Omental fat pad (tissue), 3 donors: ENCODE measurements at regions not wholly inside any gene's neighbourhood (a gene's known extent, or its start where the extent isn't known, plus 50 kb on each side); places are given as distances from the start of the nearest gene placed in this dataset.

Source experiments
- ATAC-seq: fragments of 150-250 bp; one replicate; pipeline ENCODE4 v1.9.1; 2016; ENCODE audit warnings: mild to moderate bottlenecking, moderate library complexity; ENCODE audit not compliant: low FRiP score
- DNase-seq: peaks from one replicate; pipeline ENCODE4 v3.0.0-alpha.2; 2019; ENCODE audit warnings: low spot score
- CTCF ChIP-seq, 3 donors: fragments of 450-650 bp; IDR thresholded peaks; one replicate each; pipeline ENCODE4 v1.5.1; 2016 to 2017; ENCODE audit warnings: antibody characterized with exemption in 3 of 3, mild to moderate bottlenecking in 3 of 3, moderate library complexity in 2 of 3

- ATAC-seq (peak; percentile 17), DNase-seq (no peak)
- no peak for TF ChIP-seq CTCF (IDR thresholded peaks at IDR 0.05)
These were observed 118.1 kb downstream of the SMIM20 start for GRCh38 chr4:26032142-26032541.

GRCh38 chr4:26032630-26033317 is 118.8 kb downstream of the SMIM20 start:
- peak; percentile 83 for ATAC-seq
- no peak for DNase-seq
- no peak for TF ChIP-seq CTCF (IDR thresholded peaks at IDR 0.05)

GRCh38 chr4:26033389-26033788 is 119.4 kb downstream of the SMIM20 start:
- ATAC-seq (no peak), DNase-seq (no peak)
- TF ChIP-seq CTCF (IDR thresholded peaks at IDR 0.05): no peak

- TF ChIP-seq CTCF (IDR thresholded peaks at IDR 0.05): no peak
- ATAC-seq: no peak
- no peak for DNase-seq
These were observed 120.8 kb downstream of the SMIM20 start for GRCh38 chr4:26034849-26035248.

GRCh38 chr4:26035921-26036320 is 121.9 kb downstream of the SMIM20 start:
- no peak for DNase-seq
- no peak for TF ChIP-seq CTCF (IDR thresholded peaks at IDR 0.05)
- no peak for ATAC-seq

- ATAC-seq (no peak), DNase-seq (no peak)
These were observed 125.8 kb downstream of the SMIM20 start for GRCh38 chr4:26039639-26040359.

More at GRCh38 chr4:26039639-26040359, 125.8 kb downstream of the SMIM20 start:
- no peak for TF ChIP-seq CTCF (IDR thresholded peaks at IDR 0.05)
